K562 (cell line): ENCODE measurements at regions not wholly inside any gene's neighbourhood (a gene's known extent, or its start where the extent isn't known, plus 50 kb on each side); places are given as distances from the start of the nearest gene placed in this dataset.

Source experiments
- ATAC-seq: fragments of 200-7000 bp; cut with Tn5 transposase; 3 replicates; pipeline ENCODE4 v1.9.1; 2020; ENCODE audit warnings: moderate library complexity
- BruUV-seq: library from RNA; stranded (reverse); fragments of 400-500 nt; replicated peaks from 2 replicates; lab custom pipeline; 2021; lab: Mats Ljungman, UMichigan
- CTCF ChIA-PET: fragments of 300-600 bp; formaldehyde crosslinking; extraction: SDS; loops from one replicate; lab custom pipeline; 2021; ENCODE audit warnings: low intra/inter-chr PET ratio; lab: Yijun Ruan, JAX
- POLR2A ChIA-PET: fragments of 300-600, 350-650 bp; sonication (Branson Sonifier 250); formaldehyde crosslinking; extraction: SDS; loops from one replicate; lab custom pipeline; 2021; ENCODE audit warnings: antibody characterized with exemption, inconsistent platforms; lab: Yijun Ruan, JAX
- DNase-seq, 4 experiments: peaks; one replicate each; pipeline versions ENCODE4 v3.0.0 to v3.0.0-alpha.2; 2011 to 2018; ENCODE audit warnings: low spot score in 3 of 4, mixed read lengths in 3 of 4; ENCODE audit errors: extremely low read depth in 1 of 4
- FAIRE-seq: peaks from 2 replicates; lab custom pipeline; 2011; peaks lifted over from hg19 to GRCh38; lab: Jason Lieb, UNC
- H2AFZ ChIP-seq: 2 replicates; pipeline ENCODE4 v1.6.0; 2011; ENCODE audit warnings: low read depth, low read length, control low read depth, inconsistent platforms
- H3K27ac ChIP-seq: fragments of 200-600 bp; 3 replicates; pipeline ENCODE4 v1.8.0; 2011; ENCODE audit warnings: low read depth, mild to moderate bottlenecking, control low read depth, inconsistent platforms, low read length, moderate library complexity, mixed read lengths; ENCODE audit errors: extremely low read depth
- H3K27me3 ChIP-seq, 2 experiments: fragments of 300-600 bp in 1 of 2; 2 replicates in 1 of 2; 3 replicates in 1 of 2; pipeline versions ENCODE4 v1.6.0 to v1.8.0; 2011; ENCODE audit warnings: inconsistent platforms in 2 of 2, low read length in 2 of 2, mild to moderate bottlenecking in 1 of 2, mixed read lengths in 1 of 2, moderate library complexity in 1 of 2; ENCODE audit not compliant: control insufficient read depth in 2 of 2, insufficient read depth in 2 of 2
- H3K36me3 ChIP-seq: fragments of 300-600 bp; 3 replicates; pipeline ENCODE4 v1.8.0; 2011; ENCODE audit warnings: mild to moderate bottlenecking, low read length, inconsistent platforms; ENCODE audit not compliant: control insufficient read depth, insufficient read depth
- H3K4me1 ChIP-seq, 2 experiments: fragments of 200-600 bp in 1 of 2; replicated peaks in 1 of 2; 2 replicates in 1 of 2; 3 replicates in 1 of 2; pipeline versions ENCODE4 v1.5.1 to v1.8.0; 2011; ENCODE audit warnings: inconsistent platforms in 2 of 2, low read length in 2 of 2, mild to moderate bottlenecking in 1 of 2, mixed read lengths in 1 of 2, moderate library complexity in 1 of 2; ENCODE audit not compliant: control insufficient read depth in 2 of 2, insufficient read depth in 2 of 2
- H3K4me2 ChIP-seq: 2 replicates; pipeline ENCODE4 v1.6.1; 2011; ENCODE audit warnings: low read length, control low read depth, inconsistent platforms, mixed read lengths; ENCODE audit not compliant: insufficient read depth
- H3K4me3 ChIP-seq: fragments of 200-600 bp; sonication (generic), shearing (Covaris generic); 2 replicates; pipeline ENCODE4 v1.5.1; 2016; ENCODE audit warnings: control low read depth, inconsistent platforms
- H3K79me2 ChIP-seq: fragments of 200-600 bp; 3 replicates; pipeline ENCODE4 v1.8.0; 2011; ENCODE audit warnings: low read length, inconsistent platforms; ENCODE audit not compliant: control insufficient read depth, insufficient read depth
- H3K9ac ChIP-seq, 2 experiments: 2 replicates each; pipeline versions ENCODE4 v1.6.0 to v1.6.1; 2011; ENCODE audit warnings: low read depth in 2 of 2, low read length in 2 of 2, control low read depth in 1 of 2, inconsistent platforms in 1 of 2, mild to moderate bottlenecking in 1 of 2, mixed read lengths in 1 of 2; ENCODE audit not compliant: insufficient read depth in 1 of 2
- H3K9me1 ChIP-seq: one replicate; pipeline ENCODE4 v1.6.0; 2011; ENCODE audit warnings: inconsistent platforms, mild to moderate bottlenecking, low read length, moderate library complexity; ENCODE audit not compliant: control insufficient read depth, insufficient read depth
- H3K9me3 ChIP-seq: replicated peaks from 2 replicates; pipeline ENCODE4 v1.5.1; 2011; ENCODE audit warnings: low read depth, low read length, inconsistent platforms; ENCODE audit not compliant: control insufficient read depth, insufficient read depth
- H4K20me1 ChIP-seq: replicated peaks from 2 replicates; pipeline ENCODE4 v1.6.1; 2011; ENCODE audit warnings: low read length, inconsistent platforms, mixed read lengths; ENCODE audit not compliant: control insufficient read depth, insufficient read depth
- CEBPB ChIP-seq: fragments of 450-650 bp; IDR thresholded peaks from 2 replicates; pipeline ENCODE4 v1.6.1; 2016; ENCODE audit warnings: missing genetic modification characterization, missing compliant biosample characterization
- CEBPG ChIP-seq, 3 experiments: fragments of 200-800 bp in 1 of 3; sonication (Bioruptor generic) in 1 of 3; sonication (generic) in 1 of 3; formaldehyde crosslinking in 1 of 3; IDR thresholded peaks in 2 of 3; conservative IDR thresholded peaks in 1 of 3; 2 replicates each; pipeline versions ENCODE4 v1.6.1 to v1.8.0; 2016 to 2022; ENCODE audit warnings: missing compliant biosample characterization in 2 of 3, missing genetic modification characterization in 2 of 3, mild to moderate bottlenecking in 1 of 3, missing genetic modification reagents in 1 of 3
- DPF2 ChIP-seq: fragments of 450-650 bp; IDR thresholded peaks from 2 replicates; pipeline ENCODE4 v1.6.1; 2016
- EHMT2 ChIP-seq: fragments of 450-650 bp; IDR thresholded peaks from 2 replicates; pipeline ENCODE4 v1.6.1; 2018; ENCODE audit warnings: antibody characterized with exemption
- EP300 ChIP-seq: IDR thresholded peaks from 2 replicates; pipeline ENCODE4 v1.6.1; 2012; ENCODE audit warnings: low read length, improper control_type of control experiment
- FOXM1 ChIP-seq, 2 experiments: fragments of 450-650 bp in 1 of 2; sonication (generic) in 1 of 2; formaldehyde crosslinking in 1 of 2; IDR thresholded peaks; 2 replicates each; pipeline versions ENCODE4 v1.6.1 to v1.9.0; 2017 to 2022; ENCODE audit warnings: low read depth in 2 of 2, mild to moderate bottlenecking in 2 of 2, missing genetic modification reagents in 1 of 2, moderate library complexity in 1 of 2
- NFIC ChIP-seq: fragments of 450-650 bp; IDR thresholded peaks from 2 replicates; pipeline ENCODE4 v1.6.1; 2017; ENCODE audit warnings: mild to moderate bottlenecking, inconsistent platforms
- PML ChIP-seq: IDR thresholded peaks from 2 replicates; pipeline ENCODE4 v1.6.1; 2012; ENCODE audit warnings: low read length, inconsistent platforms
- POLR2AphosphoS5 ChIP-seq: IDR thresholded peaks from 2 replicates; pipeline ENCODE4 v1.6.1; 2011; ENCODE audit warnings: mild to moderate bottlenecking, low read depth, low read length, moderate library complexity; ENCODE audit not compliant: control insufficient read depth, insufficient read depth
- SMARCA4 ChIP-seq: fragments of 450-650 bp; IDR thresholded peaks from 2 replicates; pipeline ENCODE4 v1.6.1; 2016
- TAL1 ChIP-seq: fragments of 450-650 bp; IDR thresholded peaks from 2 replicates; pipeline ENCODE4 v1.6.1; 2016; ENCODE audit warnings: mild to moderate bottlenecking
- TEAD2 ChIP-seq: fragments of 450-650 bp; IDR thresholded peaks from 2 replicates; pipeline ENCODE4 v1.6.1; 2016; ENCODE audit warnings: missing genetic modification characterization, control low read depth, missing compliant biosample characterization
- XRCC3 ChIP-seq: fragments of 450-650 bp; IDR thresholded peaks from 2 replicates; pipeline ENCODE4 v1.6.1; 2017; ENCODE audit warnings: mild to moderate bottlenecking, moderate library complexity
- ZNF175 ChIP-seq: fragments of 200-800 bp; sonication (Bioruptor generic); IDR thresholded peaks from 2 replicates; pipeline ENCODE4 v1.6.1; 2016; ENCODE audit warnings: low read depth, mild to moderate bottlenecking, missing genetic modification characterization, missing compliant biosample characterization
- WGBS: fragments of 100-300 bp; shearing (Covaris generic); methylation state at CpG from one replicate; pipeline ENCODE4 v1.1.6; 2016; ENCODE audit warnings: low coverage, mixed read lengths; ENCODE audit not compliant: insufficient coverage; ENCODE audit errors: missing lambda C conversion rate; 5-methylcytosine and 5-hydroxymethylcytosine counted together
- in situ Hi-C: fragments of 300-500 bp; cut with MboI; formaldehyde crosslinking; loops from 4 replicates; pipeline ENCODE4 v1.15.0; 2018; ENCODE audit warnings: inconsistent platforms, mixed read lengths
- intact Hi-C: fragments of 100-400 bp; cut with micrococcal nuclease; formaldehyde crosslinking; loops from 2 replicates; pipeline ENCODE4 v1.14.2; 2022
- TF ChIP-seq, protein P1 (sequence below): sonication (generic); formaldehyde crosslinking; IDR thresholded peaks from 2 replicates; pipeline ENCODE4 v1.4.0; 2020; ENCODE audit warnings: mild to moderate bottlenecking, missing genetic modification reagents
- TF ChIP-seq, protein P2 (sequence below), 2 experiments: fragments of 450-650 bp; conservative IDR thresholded peaks; 2 replicates each; pipeline ENCODE4 v1.6.1; 2017; ENCODE audit warnings: mild to moderate bottlenecking in 2 of 2, moderate library complexity in 2 of 2
- TF ChIP-seq, protein P3 (sequence below): sonication (generic); IDR thresholded peaks from 2 replicates; pipeline ENCODE4 v1.6.1; 2016

GRCh38 chr7:120052884-120053382 is 220.0 kb upstream of the KCND2 start:
- in situ Hi-C loops: no loop called here
- ChIA-PET CTCF (interaction anchor here (1.2 kb wide), 1 partner anchor 14 kb away, joined by 3 read pairs; no protein-coding TSS in a partner anchor), POLR2A (no interaction called here)
- ATAC-seq: peak; percentile 84
- no peaks in the 10 kb centered on the region for H3K27me3 ChIP-seq
- peaks cover 0 to 4% of the 10 kb centered on the region in 2 experiments; a peak in 2 of 5 replicates for H3K4me1 ChIP-seq
- WGBS: 8% methylated on average over 9 of the region's 9 CpGs
- no peaks in the 10 kb centered on the region for H3K79me2 ChIP-seq
- FAIRE-seq: peak; percentile 74
- H3K27ac ChIP-seq: peak overlapping the region; percentile 44
- peak overlapping the region; percentile 77 for H2AFZ ChIP-seq
- no TSS peak for BruUV-seq
- DNase-seq: peak in 2 of 4 experiments; percentile 53 to 72
- H4K20me1 ChIP-seq: no peaks in the 10 kb centered on the region
- H3K36me3 ChIP-seq: no peaks in the 10 kb centered on the region
- no peak overlapping the region for H3K4me3 ChIP-seq
- no peaks in the 10 kb centered on the region for H3K9me3 ChIP-seq
- no peaks in the 10 kb centered on the region for H3K9me1 ChIP-seq
- peak overlapping the region in 1 of 2 experiments; percentile 31; a peak in 2 of 4 replicates for H3K9ac ChIP-seq
- H3K4me2 ChIP-seq: peak overlapping the region; percentile 35; the same call in 1 of the 2 replicates
- intact Hi-C loops: loop anchor here (10.0 kb wide), 1 partner anchor 118 kb away; no protein-coding TSS in a partner anchor
- TF ChIP-seq PML (peak; percentile 49; the same call in 1 of the 2 replicates), POLR2AphosphoS5 (peak; percentile 60; the same call in 1 of the 2 replicates), NFIC (peak; percentile 55), CEBPG (CRISPR knock-in tag; IDR thresholded peaks at IDR 0.05) (no peak), CEBPG (tag; conservative IDR thresholded peaks at IDR 0.05 in 1 of 2, IDR thresholded peaks at IDR 0.05 in 1 of 2) (peak in 1 of 2 experiments; percentile 53; a peak in 2 of 4 replicates), DPF2 (peak; percentile 68), XRCC3 (no peak), CEBPB (tag) (peak; percentile 71; the same call in 1 of the 2 replicates), TEAD2 (tag) (no peak), EHMT2 (peak; percentile 39; the same call in 1 of the 2 replicates), ZNF175 (CRISPR knock-in tag) (no peak), EP300 (peak; percentile 32; the same call in 1 of the 2 replicates), FOXM1 (IDR thresholded peaks at IDR 0.05; ENCODE audit: low read depth) (peak; percentile 73), FOXM1 (CRISPR knock-in tag; IDR thresholded peaks at IDR 0.05; ENCODE audit: low read depth) (no peak), SMARCA4 (peak; percentile 67; the same call in 1 of the 2 replicates), TAL1 (peak; percentile 73)
- TF ChIP-seq, protein P1, sequence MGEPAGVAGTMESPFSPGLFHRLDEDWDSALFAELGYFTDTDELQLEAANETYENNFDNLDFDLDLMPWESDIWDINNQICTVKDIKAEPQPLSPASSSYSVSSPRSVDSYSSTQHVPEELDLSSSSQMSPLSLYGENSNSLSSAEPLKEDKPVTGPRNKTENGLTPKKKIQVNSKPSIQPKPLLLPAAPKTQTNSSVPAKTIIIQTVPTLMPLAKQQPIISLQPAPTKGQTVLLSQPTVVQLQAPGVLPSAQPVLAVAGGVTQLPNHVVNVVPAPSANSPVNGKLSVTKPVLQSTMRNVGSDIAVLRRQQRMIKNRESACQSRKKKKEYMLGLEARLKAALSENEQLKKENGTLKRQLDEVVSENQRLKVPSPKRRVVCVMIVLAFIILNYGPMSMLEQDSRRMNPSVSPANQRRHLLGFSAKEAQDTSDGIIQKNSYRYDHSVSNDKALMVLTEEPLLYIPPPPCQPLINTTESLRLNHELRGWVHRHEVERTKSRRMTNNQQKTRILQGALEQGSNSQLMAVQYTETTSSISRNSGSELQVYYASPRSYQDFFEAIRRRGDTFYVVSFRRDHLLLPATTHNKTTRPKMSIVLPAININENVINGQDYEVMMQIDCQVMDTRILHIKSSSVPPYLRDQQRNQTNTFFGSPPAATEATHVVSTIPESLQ (CRISPR knock-in tag): no peak
- TF ChIP-seq, protein P2, sequence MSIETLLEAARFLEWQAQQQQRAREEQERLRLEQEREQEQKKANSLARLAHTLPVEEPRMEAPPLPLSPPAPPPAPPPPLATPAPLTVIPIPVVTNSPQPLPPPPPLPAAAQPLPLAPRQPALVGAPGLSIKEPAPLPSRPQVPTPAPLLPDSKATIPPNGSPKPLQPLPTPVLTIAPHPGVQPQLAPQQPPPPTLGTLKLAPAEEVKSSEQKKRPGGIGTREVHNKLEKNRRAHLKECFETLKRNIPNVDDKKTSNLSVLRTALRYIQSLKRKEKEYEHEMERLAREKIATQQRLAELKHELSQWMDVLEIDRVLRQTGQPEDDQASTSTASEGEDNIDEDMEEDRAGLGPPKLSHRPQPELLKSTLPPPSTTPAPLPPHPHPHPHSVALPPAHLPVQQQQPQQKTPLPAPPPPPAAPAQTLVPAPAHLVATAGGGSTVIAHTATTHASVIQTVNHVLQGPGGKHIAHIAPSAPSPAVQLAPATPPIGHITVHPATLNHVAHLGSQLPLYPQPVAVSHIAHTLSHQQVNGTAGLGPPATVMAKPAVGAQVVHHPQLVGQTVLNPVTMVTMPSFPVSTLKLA (conservative IDR thresholded peaks at IDR 0.05): 0 out of 4 replicates have a peak, but pooled peaks of 1 of the 2 experiments have one; percentile 21
- TF ChIP-seq, protein P3, sequence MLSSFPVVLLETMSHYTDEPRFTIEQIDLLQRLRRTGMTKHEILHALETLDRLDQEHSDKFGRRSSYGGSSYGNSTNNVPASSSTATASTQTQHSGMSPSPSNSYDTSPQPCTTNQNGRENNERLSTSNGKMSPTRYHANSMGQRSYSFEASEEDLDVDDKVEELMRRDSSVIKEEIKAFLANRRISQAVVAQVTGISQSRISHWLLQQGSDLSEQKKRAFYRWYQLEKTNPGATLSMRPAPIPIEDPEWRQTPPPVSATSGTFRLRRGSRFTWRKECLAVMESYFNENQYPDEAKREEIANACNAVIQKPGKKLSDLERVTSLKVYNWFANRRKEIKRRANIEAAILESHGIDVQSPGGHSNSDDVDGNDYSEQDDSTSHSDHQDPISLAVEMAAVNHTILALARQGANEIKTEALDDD: no peak; the same call in 1 of the 2 replicates
